NCI-H2107 (cell line): ENCODE measurements at regions not wholly inside any gene's neighbourhood (a gene's known extent, or its start where the extent isn't known, plus 50 kb on each side); places are given as distances from the start of the nearest gene placed in this dataset.

Source experiments
- DNase-seq: peaks from one replicate; lab custom pipeline; 2025; lab: John Stamatoyannopoulos, UW

DNA sequence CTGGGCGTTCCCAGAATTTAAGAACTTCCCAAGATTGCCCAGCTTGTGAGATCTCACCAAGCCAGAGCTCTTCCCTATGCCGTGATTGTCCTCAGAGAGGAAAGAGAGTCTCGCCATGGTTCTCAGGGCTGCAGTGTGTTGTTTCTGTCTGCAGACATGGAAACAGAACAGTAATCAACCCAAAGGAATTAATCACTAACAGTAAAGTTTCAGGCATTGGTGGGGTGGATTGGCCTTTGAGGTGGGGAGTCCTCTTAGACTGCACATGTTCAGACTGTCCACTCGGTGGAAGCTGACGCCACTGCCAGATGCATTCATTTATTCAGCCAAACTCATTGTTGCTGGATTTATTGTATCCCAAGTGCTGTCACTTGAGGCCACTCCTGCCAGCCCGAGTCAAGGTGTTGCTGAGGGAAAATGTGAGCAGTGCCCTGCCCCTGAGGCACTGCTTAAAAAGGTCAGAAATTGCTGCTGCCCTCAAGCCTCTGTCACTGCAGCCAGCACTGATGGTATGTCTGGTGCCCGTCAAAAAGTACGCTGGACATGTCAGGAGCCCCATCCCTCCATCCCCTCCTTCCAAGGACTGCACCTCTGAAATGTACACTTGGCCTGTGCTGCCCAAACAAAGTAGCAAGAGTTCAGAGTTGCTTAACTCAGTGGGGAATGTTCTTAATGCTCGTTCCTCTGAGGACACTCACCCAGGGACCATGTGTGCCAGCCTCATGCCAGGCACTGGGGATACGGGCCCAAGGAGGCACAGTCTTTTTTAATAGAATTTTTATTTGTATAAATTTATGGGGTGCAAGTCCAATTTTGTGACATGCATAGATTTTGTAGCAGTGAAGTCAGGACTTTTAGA, 201.0 kb downstream of the GLI2 start:
- DNase-seq: no peak

DNA sequence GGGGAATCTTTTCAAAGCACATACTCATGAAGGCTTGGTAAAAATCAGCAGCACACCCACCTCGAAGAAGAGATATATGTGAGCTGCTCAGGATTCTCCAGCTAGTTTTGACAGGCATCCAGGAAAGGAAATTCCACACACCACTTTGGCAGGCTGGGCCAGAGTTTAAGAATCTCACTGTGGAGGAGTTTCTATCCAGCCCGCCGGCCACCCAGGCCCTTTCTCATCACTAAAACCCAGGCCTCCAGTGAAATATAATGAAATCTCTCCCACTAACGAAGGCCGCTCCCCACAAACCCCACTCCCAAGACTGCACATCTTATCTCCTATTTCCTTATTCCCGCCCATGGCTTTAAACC, 202.0 kb downstream of the GLI2 start:
- DNase-seq: no peak

DNA sequence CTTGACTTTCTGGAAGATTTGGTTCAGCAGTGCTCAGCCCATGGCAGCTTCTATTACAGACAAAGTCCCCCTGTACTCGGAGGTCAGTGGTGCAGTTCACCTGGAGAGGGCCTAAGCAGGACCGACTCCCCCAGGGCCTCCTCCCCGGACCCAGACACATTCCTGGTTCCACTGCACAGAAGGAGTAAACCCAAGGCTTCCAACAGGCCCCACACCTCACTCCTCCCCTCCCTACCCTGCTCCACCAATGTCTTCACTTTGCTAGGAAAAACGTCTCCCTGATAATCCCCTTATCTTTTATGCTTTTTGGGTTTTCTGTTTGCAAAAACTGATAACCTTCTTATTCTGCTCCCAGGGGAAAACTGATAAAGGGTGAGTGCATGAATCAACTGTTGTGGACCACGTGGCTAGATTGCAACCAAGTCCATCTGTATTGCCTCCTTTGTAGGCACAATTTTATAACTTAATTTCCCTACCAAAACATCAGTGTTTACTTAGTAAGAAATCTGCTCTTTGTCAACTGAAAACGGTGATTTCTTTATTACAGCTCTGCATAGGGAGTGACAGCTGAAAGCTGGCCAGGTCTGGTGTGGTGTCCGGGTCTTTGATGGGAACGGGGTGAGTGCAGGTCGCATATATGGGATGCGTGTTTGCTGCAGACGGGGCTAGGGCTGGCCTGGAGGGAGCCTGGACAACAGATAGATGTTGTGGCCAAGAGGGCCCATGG, 202.5 kb downstream of the GLI2 start:
- DNase-seq: no peak

DNA sequence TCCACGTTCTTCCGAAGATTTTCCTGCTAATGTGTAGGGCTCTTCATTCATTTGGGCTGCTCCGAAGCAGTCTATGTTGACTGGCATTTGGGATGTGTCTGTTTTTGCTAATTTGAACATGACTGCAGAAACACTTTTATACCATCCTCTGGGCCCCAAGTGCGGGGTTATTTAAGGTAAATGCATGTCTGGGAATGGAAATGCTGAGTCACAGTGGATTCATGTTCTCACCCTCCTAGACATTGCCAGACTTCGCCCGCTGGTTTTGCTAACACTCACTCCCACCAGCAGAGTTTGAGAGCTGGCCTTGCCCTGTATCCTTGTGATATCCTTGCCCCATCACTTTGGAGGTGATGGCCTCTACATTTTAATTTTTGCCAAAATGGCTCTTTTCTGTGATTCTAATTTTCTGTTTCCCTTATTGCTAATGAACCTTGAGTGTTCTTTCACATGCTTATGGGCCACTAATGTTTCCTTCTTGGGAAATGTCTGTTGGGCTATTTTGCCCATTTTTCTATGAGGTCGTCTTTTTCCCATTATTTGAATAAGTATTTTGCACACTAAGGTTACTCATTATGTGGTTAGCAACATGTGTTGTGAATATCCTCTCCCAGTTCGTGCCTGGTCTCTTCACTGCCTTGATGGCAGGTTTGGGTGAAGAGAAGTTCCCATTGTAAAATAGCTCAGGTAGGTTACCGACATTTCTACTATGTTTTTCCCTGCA, 204.1 kb downstream of the GLI2 start:
- no peak for DNase-seq

DNA sequence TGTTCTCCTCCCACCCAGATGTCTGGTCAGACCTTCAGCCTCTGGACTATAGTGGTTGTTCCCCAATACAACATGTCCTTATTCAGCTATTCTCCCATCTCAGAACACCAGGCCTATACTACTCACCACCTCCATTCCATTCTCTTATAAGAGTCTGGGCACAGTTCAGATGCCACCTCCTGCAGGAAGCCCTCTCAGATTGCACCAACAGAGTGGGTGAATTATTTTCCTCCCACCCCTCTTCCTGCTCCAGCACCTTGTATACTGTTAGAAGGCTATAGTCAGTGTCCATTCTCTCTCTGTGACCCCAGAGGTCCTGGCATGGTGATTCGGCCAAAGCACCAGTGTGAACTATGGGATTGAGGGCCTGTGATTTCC, 204.6 kb downstream of the GLI2 start:
- no peak for DNase-seq

DNA sequence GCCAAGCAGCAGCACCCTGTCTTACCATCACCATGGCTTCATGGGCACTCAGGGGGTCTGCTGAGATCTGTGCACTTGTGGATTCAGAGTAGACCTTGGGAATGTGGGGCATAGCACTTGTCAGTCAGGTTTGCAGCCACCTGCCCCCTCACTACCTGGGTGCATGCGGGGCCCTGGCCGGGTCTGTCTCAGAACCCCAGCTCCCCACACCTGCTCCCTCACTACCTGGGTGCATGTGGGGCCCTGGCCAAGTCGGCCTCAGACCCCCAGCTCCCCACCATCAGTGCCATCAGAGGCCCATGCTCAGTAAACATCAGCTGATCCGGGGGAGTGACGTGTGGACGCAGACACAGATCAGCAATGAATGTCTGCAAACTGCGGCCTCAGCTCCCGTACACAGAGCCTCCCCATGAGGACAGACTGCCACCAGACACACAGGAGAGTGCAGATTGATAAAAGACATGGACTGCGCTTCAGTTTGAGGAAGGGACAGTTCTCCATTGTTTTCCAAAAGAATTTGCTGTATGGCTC, 205.1 kb downstream of the GLI2 start:
- DNase-seq: no peak

DNA sequence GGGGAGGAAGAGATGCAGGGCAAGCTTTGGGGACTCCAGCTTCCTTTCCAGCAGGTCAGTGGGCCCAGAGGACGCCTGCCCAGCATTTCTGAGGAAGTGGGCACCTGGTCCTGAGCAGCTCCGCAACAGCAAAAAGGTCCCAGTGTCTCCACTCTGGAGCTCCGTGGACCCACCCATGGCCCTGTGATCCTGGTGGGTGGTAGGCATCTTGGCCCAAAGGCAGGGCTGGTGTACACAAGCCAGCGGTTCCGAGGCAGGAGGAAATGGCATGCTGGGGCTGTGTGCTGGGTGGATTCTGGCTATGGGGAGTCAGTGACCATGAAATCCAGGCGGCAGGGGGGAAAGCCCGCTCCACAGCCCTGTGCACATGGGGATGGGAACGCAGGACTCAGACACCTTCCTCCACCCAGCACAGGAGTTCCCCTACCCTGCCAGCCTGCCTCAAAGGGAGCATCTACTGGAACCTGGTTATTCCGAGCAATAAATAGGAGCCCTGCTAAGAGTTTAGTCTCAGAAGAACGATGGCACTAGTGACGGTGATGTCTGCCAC, 206.0 kb downstream of the GLI2 start:
- no peak for DNase-seq

DNA sequence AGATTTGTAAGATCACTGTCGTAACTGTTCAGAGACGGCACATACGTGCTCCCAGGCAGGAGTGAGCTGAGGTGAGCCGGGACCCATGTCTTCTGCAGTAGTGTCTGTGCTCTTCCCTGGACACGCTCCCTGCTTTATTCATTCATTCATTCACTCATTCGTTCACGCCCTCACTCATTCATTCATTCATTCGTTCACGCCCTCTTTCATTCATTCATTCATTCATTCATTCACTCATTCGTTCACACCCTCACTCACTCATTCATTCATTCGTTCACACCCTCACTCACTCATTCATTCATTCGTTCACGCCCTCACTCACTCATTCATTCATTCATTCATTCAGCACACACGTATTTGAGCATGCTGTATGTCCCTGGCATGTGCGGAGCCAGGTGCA, 207.0 kb downstream of the GLI2 start:
- no peak for DNase-seq

DNA sequence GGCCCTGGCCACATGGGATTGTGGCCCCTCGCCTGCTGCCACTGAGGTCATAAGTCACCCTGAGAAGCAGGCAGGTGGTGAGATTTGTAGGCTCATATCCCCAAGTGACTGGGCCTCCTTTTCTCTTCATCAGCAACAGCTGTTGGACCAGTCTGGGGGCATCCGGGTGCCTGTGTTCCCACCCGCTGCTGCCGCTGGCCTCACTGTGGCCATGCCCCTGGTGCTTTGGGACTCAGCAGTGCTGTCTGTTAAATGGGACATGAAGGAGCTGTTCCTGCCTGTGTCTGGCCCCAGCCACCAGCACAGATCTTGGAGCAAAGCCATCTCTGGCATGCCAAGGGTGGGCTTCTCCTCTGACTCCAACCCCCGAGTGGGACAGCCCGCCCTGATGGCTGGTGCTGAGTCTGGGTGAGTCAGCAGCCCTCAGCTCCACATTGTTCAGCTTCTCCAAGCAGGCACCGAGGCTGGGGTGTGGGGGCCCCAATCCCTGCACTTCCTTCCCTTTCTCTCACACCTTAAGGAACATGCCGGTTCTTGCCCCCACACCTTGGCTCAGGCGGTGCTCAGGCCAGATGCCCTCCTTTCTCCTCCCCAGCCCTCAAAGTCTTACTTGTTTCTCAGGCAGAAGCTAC, 207.9 kb downstream of the GLI2 start:
- no peak for DNase-seq

DNA sequence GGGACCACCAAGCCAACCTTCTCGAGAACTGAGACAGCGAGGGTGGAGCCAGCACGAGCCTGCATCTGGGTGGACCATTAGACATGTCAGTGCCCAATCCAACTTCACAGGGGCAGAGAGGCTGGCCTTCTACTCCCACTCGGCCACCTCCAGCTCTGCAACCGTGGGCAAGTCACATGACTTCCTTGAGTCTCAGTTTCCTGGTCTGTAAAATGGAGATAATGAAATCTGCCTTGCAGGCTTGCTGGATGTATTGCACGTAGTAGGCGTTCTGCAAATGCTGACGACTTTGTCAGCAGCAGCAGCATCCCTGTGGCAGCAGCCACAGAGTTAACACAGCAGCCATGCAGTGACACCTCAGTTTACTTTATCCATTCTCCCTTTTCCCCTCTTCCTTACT, 208.9 kb downstream of the GLI2 start:
- DNase-seq: no peak

DNA sequence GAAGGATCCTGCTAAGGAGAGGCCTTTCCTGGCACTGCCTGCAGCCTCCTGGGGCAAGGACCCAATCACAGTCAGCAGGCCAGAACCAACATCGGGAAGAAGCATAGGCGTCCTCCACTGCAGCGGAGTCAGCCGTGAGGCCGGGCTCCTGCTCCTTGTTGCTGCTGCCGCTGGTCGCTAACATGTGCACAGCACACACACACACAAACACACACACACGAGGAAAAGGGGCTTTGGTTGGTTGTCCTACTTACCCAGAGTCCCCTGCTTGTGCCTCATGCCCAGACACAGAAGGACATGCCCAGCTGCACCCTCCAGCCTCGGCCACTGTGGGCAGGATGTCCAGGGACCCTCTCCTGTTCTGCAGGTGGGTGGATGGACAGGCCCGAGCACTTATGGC, 209.4 kb downstream of the GLI2 start:
- DNase-seq: no peak

DNA sequence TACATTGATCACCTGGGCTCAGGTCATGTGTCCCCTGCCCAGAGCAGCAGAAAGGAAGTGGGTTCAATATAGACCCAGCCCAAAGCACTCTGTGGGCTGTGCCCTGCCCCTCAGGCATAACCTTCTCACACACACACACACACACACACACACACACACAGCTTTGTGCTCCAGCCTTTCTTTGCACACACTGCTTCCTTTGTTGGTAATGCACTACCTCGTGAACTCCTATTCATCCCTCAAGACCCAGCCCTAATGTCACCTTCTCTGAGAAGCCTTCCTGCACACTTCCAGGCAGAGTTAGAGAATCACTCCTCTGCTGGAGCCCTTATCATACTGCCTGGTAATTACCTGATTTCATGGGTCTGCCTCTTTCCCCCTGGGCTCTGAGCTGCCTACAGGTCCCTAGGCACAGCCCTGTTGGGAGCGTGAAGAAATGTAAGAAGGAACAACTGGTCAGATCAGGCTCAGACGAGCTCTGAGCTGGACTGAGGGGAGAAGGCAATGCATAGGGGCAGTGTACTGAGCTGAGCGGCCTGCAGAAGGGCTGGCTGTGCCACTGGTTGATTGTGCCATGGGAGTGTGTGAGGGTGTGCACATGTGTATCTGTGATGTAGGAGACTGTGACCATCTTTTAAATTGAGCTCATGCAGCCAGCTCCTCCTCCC, 210.3 kb downstream of the GLI2 start:
- no peak for DNase-seq

DNA sequence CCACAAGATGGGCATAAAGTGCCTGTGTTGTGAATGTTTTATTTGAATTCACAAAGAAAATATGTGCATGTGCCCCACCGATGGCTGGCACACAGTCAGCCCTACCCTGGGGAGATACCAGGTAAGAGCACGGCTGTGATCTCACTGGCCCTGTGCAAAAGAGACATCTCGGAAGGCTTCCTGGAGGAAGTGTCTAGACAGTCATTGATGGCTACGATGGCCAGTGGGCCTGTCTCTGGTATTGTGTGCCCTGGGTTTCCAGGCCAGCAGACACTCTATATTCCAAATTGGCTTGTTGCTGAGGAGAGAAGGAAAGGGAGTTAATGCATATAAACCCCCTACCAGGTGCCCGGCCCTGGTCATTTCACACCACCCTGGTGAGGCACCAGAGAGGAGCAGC, 211.7 kb downstream of the GLI2 start:
- no peak for DNase-seq

DNA sequence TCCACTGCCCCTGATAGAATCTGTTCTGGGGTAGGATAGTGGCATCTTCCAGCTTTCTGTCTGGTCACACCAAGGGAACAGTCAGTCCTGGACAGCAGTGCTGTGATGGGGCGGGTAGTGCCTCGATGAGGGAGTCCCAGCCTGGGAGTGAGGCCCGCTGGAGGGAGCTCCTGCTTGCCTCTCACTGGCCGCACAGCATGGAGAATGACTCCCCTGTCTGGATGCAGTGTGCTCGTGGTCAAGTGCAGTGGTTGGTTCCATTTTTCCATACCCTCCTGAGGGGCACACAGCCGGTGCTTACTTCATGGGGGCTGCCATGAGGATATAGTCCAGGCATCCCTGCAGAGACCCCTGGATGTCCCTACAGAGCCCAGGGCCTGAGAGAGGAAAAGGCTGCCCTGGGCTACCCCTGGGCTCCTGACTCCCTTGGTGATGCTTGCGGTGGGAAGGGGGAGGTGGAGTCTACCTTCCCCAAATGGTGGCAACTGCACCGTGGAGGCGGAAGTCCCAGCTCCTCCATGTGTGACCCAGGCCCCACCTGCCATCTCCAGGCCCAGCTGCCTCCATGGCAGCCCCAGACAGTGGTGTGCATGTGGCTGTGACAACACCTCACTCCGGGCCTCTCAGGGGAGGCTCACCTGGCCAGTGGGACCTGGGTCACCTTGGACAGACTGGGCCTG, 212.5 kb downstream of the GLI2 start:
- no peak for DNase-seq

DNA sequence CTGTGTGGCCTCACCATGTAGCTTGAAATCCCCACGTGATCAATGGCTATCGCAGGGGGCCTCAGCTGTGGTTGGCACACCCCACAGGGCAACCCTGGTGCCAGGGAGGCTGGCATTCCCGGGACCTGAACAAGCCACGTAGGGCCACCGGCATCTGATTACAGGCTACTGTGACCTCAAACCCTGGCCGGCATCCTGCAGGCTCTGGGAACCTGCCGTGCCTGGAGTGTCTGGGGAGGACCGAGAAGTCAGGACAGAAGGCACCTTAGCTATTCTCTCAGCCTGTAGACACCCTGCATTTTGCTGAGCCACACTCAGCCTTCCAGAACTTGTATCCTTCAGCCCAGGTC, 213.0 kb downstream of the GLI2 start:
- no peak for DNase-seq

DNA sequence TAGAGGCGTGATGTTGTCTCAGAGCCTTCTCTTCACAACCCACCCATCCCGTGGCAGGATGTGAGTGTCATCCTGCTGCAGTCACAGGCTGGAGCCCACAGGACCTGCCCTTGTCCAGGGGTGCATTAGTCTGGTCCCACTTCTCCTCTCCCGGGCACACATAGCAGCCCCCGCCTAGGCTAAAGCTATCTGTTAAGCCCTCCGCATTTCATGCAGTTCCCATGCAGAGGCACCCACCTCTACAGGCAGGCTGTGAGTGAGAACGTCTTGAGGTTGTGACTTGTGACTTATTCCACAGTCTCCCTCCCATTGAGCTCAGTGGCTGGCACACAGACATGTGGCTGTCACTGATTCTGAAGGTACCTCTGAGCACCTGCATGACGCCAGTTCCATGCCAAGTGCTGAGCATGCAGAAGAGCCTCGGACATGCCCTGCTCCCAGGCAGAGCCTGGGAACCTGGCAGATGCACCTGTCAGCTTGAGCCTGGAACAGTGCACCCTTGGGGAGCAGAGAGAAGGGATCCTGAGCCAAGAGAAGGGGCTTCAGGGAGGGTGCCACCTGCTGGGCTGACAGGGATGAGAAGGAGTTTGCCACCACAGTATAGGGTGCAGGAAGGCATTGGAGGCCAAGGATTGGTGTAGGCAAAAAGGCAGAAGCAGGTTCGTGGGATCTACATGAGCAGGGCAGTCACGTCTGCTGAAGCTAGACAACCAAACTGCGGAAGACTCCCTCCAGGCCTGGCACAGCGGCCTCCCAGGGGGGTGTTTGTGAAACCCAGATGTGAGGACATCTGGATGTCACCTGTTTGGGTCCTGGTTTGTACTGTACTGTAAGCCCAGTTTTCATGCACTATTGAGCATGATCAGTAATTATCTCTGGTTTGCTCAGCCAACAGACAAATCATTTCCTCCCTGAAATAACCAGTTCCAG, 213.6 kb downstream of the GLI2 start:
- DNase-seq: no peak

DNA sequence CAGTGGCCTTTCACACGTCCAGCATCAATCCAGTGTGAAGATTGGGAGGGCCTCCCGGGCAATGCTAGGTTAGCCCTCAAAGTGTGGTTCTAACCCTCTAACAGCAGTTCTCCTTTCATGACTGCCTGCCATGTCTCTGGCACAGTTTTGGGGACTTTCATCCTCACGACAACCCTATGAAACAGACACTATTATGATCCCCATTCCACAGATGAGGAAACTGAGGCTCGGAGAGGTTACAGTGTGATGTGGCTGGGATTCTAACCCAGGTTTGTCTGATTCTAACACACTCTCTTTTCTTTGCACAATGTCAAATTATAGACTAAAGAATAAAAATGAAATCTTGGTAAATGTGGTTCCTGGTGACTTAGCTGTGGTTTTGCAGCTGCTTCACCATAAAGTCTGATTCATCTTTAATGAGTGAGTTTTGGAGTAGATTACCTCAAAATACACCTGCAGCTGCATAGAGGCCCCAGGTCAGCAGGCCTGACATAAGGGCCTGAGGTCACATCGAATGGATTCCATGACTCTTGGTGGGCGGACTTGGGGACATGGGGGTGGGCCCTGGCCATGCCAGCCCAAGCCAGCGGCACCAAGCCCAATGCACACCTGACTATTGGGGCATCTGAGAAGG, 214.4 kb downstream of the GLI2 start:
- DNase-seq: no peak

DNA sequence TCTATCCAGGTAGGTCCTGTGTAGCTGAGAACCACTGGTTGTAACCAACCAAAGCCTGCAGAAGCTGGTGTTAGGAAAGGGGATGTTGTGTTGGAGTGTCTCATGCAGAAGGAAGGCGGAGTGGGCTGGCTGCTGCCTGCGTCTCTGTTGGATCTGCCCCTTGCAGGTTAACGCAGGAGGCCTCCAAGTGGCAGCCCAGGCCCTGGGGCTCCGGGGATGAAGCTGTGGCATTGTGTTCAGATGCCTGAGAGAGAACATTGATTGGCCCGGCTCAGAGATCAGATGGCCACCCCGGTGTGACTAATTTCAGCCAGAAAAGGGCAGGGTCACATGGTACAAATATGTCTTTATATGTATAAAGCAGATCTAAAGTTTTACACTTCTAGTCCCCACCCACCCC, 216.0 kb downstream of the GLI2 start:
- no peak for DNase-seq

DNA sequence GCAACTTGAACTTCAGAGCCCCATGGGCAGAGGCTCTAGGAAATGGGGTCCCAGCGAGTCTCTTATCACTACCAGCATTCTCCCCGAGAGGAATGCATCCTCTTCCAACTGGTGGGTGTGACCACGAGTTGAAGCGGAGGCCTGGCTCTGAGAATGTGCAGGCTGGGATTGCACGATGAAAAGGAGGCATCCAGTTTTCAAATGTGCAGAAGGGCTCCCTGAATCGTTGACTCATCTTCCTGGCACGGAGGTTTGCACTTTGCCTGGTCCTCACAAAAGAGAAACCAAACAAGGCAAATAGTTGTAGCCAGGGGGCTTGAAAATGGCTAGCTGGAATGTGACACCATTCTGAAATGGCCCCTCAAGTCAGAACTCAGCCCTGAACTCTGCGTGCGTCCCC, 216.7 kb downstream of the GLI2 start:
- no peak for DNase-seq
